Gastrocnemius medialis (tissue), 4 donors: ENCODE measurements at regions not wholly inside any gene's neighbourhood (a gene's known extent, or its start where the extent isn't known, plus 50 kb on each side); places are given as distances from the start of the nearest gene placed in this dataset.

Experiments
- ATAC-seq, 2 donors: fragments of 150-250 bp; one replicate each; pipeline ENCODE4 v1.9.1; 2016
- DNase-seq, 2 donors: peaks; one replicate each; pipeline ENCODE4 v3.0.0-alpha.2; 2019
- H3K27ac ChIP-seq, 4 donors: fragments of 200-600 bp; sonication (generic); 1 replicate in 1 of 4; 2 replicates in 3 of 4; pipeline ENCODE4 v1.5.1; 2016 to 2018; ENCODE audit warnings: mild to moderate bottlenecking in 2 of 4, moderate library complexity in 1 of 4
- H3K27me3 ChIP-seq, 3 donors: fragments of 200-600 bp; sonication (generic) in 2 of 3; 1 replicate in 1 of 3; 2 replicates in 2 of 3; pipeline versions ENCODE4 v1.5.1 to v1.6.0; 2016 to 2019; ENCODE audit warnings: mild to moderate bottlenecking in 1 of 3, moderate library complexity in 1 of 3
- H3K36me3 ChIP-seq, 2 donors: fragments of 200-600 bp; sonication (generic) in 1 of 2; one replicate each; pipeline ENCODE4 v1.5.1; 2017 to 2018
- H3K4me1 ChIP-seq, 2 donors: fragments of 200-600 bp; sonication (generic) in 1 of 2; one replicate each; pipeline ENCODE4 v1.5.1; 2016 to 2017; ENCODE audit warnings: mild to moderate bottlenecking in 2 of 2
- H3K4me3 ChIP-seq, 4 donors: fragments of 200-600 bp; sonication (generic) in 3 of 4; 1 replicate in 1 of 4; 2 replicates in 3 of 4; pipeline ENCODE4 v1.5.1; 2016 to 2019; ENCODE audit warnings: mild to moderate bottlenecking in 2 of 4
- H3K9me3 ChIP-seq, 3 donors: fragments of 200-600 bp; sonication (generic) in 2 of 3; 1 replicate in 1 of 3; 2 replicates in 2 of 3; pipeline ENCODE4 v1.5.1; 2016 to 2019
- CTCF ChIP-seq, 5 experiments: fragments of 450-650 bp in 3 of 5; fragments of 200-600 bp in 2 of 5; sonication (generic) in 2 of 5; IDR thresholded peaks in 4 of 5; conservative IDR thresholded peaks in 1 of 5; 1 replicate in 4 of 5; 2 replicates in 1 of 5; pipeline ENCODE4 v1.5.1; 2016 to 2019; ENCODE audit warnings: antibody characterized with exemption in 5 of 5, mild to moderate bottlenecking in 3 of 5, moderate library complexity in 3 of 5
- POLR2A ChIP-seq, 2 donors: fragments of 450-650 bp; IDR thresholded peaks; one replicate each; pipeline ENCODE4 v1.6.1; 2017; ENCODE audit warnings: antibody characterized with exemption in 2 of 2, mild to moderate bottlenecking in 2 of 2, moderate library complexity in 2 of 2
- in situ Hi-C, 4 donors: fragments of 200-750 bp; cut with MboI; loops; one replicate each; pipeline versions ENCODE4 v1.15.0 to v1.8.0; 2017; ENCODE audit warnings: low sequenced_read_pairs in 4 of 4
- intact Hi-C: fragments of 100-400 bp; cut with DNase I; formaldehyde crosslinking; loops from one replicate; pipeline ENCODE4 v1.15.1; 2023; ENCODE audit warnings: low total_unique reads

DNA sequence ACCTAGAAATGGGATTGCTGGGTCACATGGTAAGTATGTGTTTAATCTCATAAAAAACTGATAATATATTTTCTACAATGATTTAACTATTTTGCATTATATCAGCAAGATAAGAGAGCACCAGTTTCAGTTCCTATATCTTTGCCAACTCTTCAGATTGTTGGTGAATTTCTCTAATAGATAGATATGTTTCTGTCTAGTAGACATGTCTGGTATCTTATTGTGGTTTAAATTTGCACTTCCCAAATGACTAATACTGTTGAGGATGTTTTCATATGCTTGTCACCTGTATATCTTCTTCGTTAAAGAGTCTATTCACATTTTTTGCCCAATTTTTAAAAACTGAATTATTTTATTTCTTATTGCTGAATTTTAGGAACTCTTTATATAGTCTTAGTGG lies 113.8 kb upstream of the UXS1 start:
- no peaks in the 10 kb centered on the region for H3K9me3 ChIP-seq
- no peak for ATAC-seq

GRCh38 chr2:106306387-106306786 lies 112.3 kb upstream of the UXS1 start:
- no peaks in the 10 kb centered on the region for H3K4me1 ChIP-seq
- no peak overlapping the region for H3K27ac ChIP-seq
- no peaks in the 10 kb centered on the region for H3K36me3 ChIP-seq
- no peak for DNase-seq
- no peak for ATAC-seq
- H3K27me3 ChIP-seq, result no peaks in the 10 kb centered on the region
- in situ Hi-C loops (no loop called here), intact Hi-C loops (no loop called here)
- H3K4me3 ChIP-seq, result no peak overlapping the region
- H3K9me3 ChIP-seq, result no peaks in the 10 kb centered on the region
- TF ChIP-seq CTCF (IDR thresholded peaks at IDR 0.05 in 4 of 5, conservative IDR thresholded peaks at IDR 0.05 in 1 of 5), result no peak
- no peak for TF ChIP-seq POLR2A (IDR thresholded peaks at IDR 0.05)

More for the DNA sequence above, 113.8 kb upstream of the UXS1 start:
- Histone ChIP-seq H3K4me3 (no peak overlapping the region), H3K4me1 (no peaks in the 10 kb centered on the region), H3K27ac (no peak overlapping the region), H3K36me3 (no peaks in the 10 kb centered on the region), H3K27me3 (no peaks in the 10 kb centered on the region)
- DNase-seq, result no peak
- intact Hi-C loops, result no loop called here
- in situ Hi-C loops, result no loop called here
- no peak for TF ChIP-seq CTCF (IDR thresholded peaks at IDR 0.05 in 4 of 5, conservative IDR thresholded peaks at IDR 0.05 in 1 of 5)

DNA sequence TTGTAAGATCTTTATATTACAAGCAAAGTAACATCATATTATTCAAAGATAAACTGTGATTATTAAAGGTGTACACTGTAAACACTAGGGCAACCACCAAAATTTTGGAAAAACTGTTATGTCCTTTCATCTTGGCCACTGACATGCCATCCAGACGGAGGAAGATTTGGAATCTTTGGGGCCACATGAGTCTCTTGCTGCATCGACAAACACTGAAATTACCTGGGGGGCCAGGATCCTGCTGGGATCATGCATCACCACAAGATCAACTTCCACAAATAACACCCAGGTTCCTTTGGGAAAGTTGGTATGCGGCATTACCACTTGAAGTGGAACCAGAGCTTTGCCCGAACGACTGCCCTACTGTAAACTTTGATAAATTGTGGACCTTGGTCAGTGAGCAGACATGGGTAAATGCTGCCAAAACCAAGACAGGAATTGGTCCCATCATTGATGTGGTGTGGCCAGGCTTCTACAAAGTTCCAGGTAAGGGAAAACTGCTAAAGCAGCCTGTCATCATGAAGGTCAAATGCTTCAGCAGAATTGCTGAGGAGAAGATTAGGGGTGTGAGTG lies 110.6 kb upstream of the UXS1 start:
- H3K36me3 ChIP-seq, result no peaks in the 10 kb centered on the region
- no peak for DNase-seq
- TF ChIP-seq POLR2A (IDR thresholded peaks at IDR 0.05) (no peak), CTCF (IDR thresholded peaks at IDR 0.05 in 4 of 5, conservative IDR thresholded peaks at IDR 0.05 in 1 of 5) (no peak)
- H3K4me1 ChIP-seq, result no peaks in the 10 kb centered on the region
- intact Hi-C loops (no loop called here), in situ Hi-C loops (no loop called here)
- no peaks in the 10 kb centered on the region for H3K9me3 ChIP-seq
- H3K27ac ChIP-seq, result no peak overlapping the region
- ATAC-seq, result no peak
- H3K27me3 ChIP-seq, result no peaks in the 10 kb centered on the region
- no peak overlapping the region for H3K4me3 ChIP-seq

- Histone ChIP-seq H3K4me1 (no peaks in the 10 kb centered on the region), H3K9me3 (no peaks in the 10 kb centered on the region), H3K27me3 (no peaks in the 10 kb centered on the region), H3K27ac (no peak overlapping the region), H3K4me3 (no peak overlapping the region), H3K36me3 (no peaks in the 10 kb centered on the region)
- intact Hi-C loops (no loop called here), in situ Hi-C loops (no loop called here)
- TF ChIP-seq POLR2A (IDR thresholded peaks at IDR 0.05) (no peak), CTCF (IDR thresholded peaks at IDR 0.05 in 4 of 5, conservative IDR thresholded peaks at IDR 0.05 in 1 of 5) (no peak)
- DNase-seq, result no peak
- ATAC-seq, result no peak
Observed at GRCh38 chr2:106299696-106300095, 105.6 kb upstream of the UXS1 start.

DNA sequence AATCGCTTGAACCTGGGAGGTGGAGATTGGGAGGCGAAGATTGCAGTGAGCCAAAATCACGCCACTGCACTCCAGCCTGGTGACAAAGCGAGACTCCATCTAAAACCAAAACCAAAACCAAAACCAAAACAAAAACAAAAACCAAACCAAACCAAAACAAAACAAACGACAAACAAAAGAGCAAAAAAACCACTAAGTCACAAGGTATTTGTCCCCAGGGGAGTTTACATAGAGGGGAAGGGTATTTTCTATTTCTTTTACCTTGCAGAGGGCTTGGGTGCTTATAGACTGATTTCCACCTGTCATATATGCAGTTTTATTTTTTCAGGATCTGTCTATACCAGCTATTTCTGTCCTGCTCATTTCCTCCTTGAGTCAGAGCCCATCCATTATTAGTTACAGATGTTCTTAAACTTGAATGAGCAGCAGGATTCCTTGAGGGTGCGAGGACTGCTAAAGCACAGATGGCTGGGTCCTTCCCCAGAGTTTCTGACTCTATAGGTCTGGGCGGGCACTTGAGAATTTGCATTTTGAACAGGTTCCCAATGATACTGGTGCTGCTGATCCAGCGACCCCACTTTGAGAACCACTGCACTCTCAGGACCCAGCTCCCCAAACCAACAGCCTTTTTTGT lies 102.2 kb upstream of the UXS1 start:
- no peak for ATAC-seq
- DNase-seq, result no peak
- TF ChIP-seq POLR2A (IDR thresholded peaks at IDR 0.05), result no peak
- TF ChIP-seq CTCF (IDR thresholded peaks at IDR 0.05 in 4 of 5, conservative IDR thresholded peaks at IDR 0.05 in 1 of 5), result no peak
- Histone ChIP-seq H3K9me3 (no peaks in the 10 kb centered on the region), H3K27me3 (no peaks in the 10 kb centered on the region), H3K27ac (no peak overlapping the region), H3K4me3 (no peak overlapping the region), H3K36me3 (no peaks in the 10 kb centered on the region), H3K4me1 (no peaks in the 10 kb centered on the region)
- in situ Hi-C loops, result no loop called here
- intact Hi-C loops, result no loop called here
